ENCODE measurements at regions not wholly inside any gene's neighbourhood (a gene's known extent, or its start where the extent isn't known, plus 50 kb on each side); places are given as distances from the start of the nearest gene placed in this dataset.

DNA sequence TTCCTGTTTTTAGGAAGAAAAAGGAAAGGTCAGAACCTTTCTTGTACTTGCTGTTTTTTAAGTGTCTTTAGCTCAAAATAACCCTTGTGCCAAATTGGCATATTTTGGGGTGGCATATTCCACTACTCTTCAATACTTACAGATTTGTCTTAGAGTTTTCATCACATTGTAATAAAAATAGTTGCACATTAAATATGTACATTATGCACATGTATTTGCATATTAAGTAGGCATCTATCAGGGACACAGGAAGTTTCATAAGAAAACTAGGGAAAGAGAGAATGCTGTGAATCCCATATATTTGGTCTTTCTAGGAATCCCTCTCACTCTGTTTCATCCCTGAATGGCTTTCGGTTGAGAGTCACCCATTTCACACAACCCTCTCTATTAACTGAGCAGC is 139.6 kb downstream of the LARP7 start:
- no peak for TF ChIP-seq POLR2AphosphoS5 (IDR thresholded peaks at IDR 0.05)
- TF ChIP-seq, protein P1, sequence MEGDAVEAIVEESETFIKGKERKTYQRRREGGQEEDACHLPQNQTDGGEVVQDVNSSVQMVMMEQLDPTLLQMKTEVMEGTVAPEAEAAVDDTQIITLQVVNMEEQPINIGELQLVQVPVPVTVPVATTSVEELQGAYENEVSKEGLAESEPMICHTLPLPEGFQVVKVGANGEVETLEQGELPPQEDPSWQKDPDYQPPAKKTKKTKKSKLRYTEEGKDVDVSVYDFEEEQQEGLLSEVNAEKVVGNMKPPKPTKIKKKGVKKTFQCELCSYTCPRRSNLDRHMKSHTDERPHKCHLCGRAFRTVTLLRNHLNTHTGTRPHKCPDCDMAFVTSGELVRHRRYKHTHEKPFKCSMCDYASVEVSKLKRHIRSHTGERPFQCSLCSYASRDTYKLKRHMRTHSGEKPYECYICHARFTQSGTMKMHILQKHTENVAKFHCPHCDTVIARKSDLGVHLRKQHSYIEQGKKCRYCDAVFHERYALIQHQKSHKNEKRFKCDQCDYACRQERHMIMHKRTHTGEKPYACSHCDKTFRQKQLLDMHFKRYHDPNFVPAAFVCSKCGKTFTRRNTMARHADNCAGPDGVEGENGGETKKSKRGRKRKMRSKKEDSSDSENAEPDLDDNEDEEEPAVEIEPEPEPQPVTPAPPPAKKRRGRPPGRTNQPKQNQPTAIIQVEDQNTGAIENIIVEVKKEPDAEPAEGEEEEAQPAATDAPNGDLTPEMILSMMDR (IDR thresholded peaks at IDR 0.05): no peak
- TF ChIP-seq POLR2A (IDR thresholded peaks at IDR 0.05): no peak

Data from transverse colon (tissue), 4 donors.